K562 (cell line): ENCODE measurements at regions not wholly inside any gene's neighbourhood (a gene's known extent, or its start where the extent isn't known, plus 50 kb on each side); places are given as distances from the start of the nearest gene placed in this dataset.

Source experiments
- ATAC-seq: fragments of 200-7000 bp; cut with Tn5 transposase; 3 replicates; pipeline ENCODE4 v1.9.1; 2020; ENCODE audit warnings: moderate library complexity
- BruUV-seq: library from RNA; stranded (reverse); fragments of 400-500 nt; replicated peaks from 2 replicates; lab custom pipeline; 2021; lab: Mats Ljungman, UMichigan
- CTCF ChIA-PET: fragments of 300-600 bp; formaldehyde crosslinking; extraction: SDS; loops from one replicate; lab custom pipeline; 2021; ENCODE audit warnings: low intra/inter-chr PET ratio; lab: Yijun Ruan, JAX
- POLR2A ChIA-PET: fragments of 300-600, 350-650 bp; sonication (Branson Sonifier 250); formaldehyde crosslinking; extraction: SDS; loops from one replicate; lab custom pipeline; 2021; ENCODE audit warnings: antibody characterized with exemption, inconsistent platforms; lab: Yijun Ruan, JAX
- DNase-seq, 4 experiments: peaks; one replicate each; pipeline versions ENCODE4 v3.0.0 to v3.0.0-alpha.2; 2011 to 2018; ENCODE audit warnings: low spot score in 3 of 4, mixed read lengths in 3 of 4; ENCODE audit errors: extremely low read depth in 1 of 4
- FAIRE-seq: peaks from 2 replicates; lab custom pipeline; 2011; peaks lifted over from hg19 to GRCh38; lab: Jason Lieb, UNC
- H2AFZ ChIP-seq: 2 replicates; pipeline ENCODE4 v1.6.0; 2011; ENCODE audit warnings: low read depth, low read length, control low read depth, inconsistent platforms
- H3K27ac ChIP-seq: fragments of 200-600 bp; 3 replicates; pipeline ENCODE4 v1.8.0; 2011; ENCODE audit warnings: low read depth, mild to moderate bottlenecking, control low read depth, inconsistent platforms, low read length, moderate library complexity, mixed read lengths; ENCODE audit errors: extremely low read depth
- H3K27me3 ChIP-seq, 2 experiments: fragments of 300-600 bp in 1 of 2; 2 replicates in 1 of 2; 3 replicates in 1 of 2; pipeline versions ENCODE4 v1.6.0 to v1.8.0; 2011; ENCODE audit warnings: inconsistent platforms in 2 of 2, low read length in 2 of 2, mild to moderate bottlenecking in 1 of 2, mixed read lengths in 1 of 2, moderate library complexity in 1 of 2; ENCODE audit not compliant: control insufficient read depth in 2 of 2, insufficient read depth in 2 of 2
- H3K36me3 ChIP-seq: fragments of 300-600 bp; 3 replicates; pipeline ENCODE4 v1.8.0; 2011; ENCODE audit warnings: mild to moderate bottlenecking, low read length, inconsistent platforms; ENCODE audit not compliant: control insufficient read depth, insufficient read depth
- H3K4me1 ChIP-seq, 2 experiments: fragments of 200-600 bp in 1 of 2; replicated peaks in 1 of 2; 2 replicates in 1 of 2; 3 replicates in 1 of 2; pipeline versions ENCODE4 v1.5.1 to v1.8.0; 2011; ENCODE audit warnings: inconsistent platforms in 2 of 2, low read length in 2 of 2, mild to moderate bottlenecking in 1 of 2, mixed read lengths in 1 of 2, moderate library complexity in 1 of 2; ENCODE audit not compliant: control insufficient read depth in 2 of 2, insufficient read depth in 2 of 2
- H3K4me2 ChIP-seq: 2 replicates; pipeline ENCODE4 v1.6.1; 2011; ENCODE audit warnings: low read length, control low read depth, inconsistent platforms, mixed read lengths; ENCODE audit not compliant: insufficient read depth
- H3K4me3 ChIP-seq: fragments of 200-600 bp; sonication (generic), shearing (Covaris generic); 2 replicates; pipeline ENCODE4 v1.5.1; 2016; ENCODE audit warnings: control low read depth, inconsistent platforms
- H3K79me2 ChIP-seq: fragments of 200-600 bp; 3 replicates; pipeline ENCODE4 v1.8.0; 2011; ENCODE audit warnings: low read length, inconsistent platforms; ENCODE audit not compliant: control insufficient read depth, insufficient read depth
- H3K9ac ChIP-seq, 2 experiments: 2 replicates each; pipeline versions ENCODE4 v1.6.0 to v1.6.1; 2011; ENCODE audit warnings: low read depth in 2 of 2, low read length in 2 of 2, control low read depth in 1 of 2, inconsistent platforms in 1 of 2, mild to moderate bottlenecking in 1 of 2, mixed read lengths in 1 of 2; ENCODE audit not compliant: insufficient read depth in 1 of 2
- H3K9me1 ChIP-seq: one replicate; pipeline ENCODE4 v1.6.0; 2011; ENCODE audit warnings: inconsistent platforms, mild to moderate bottlenecking, low read length, moderate library complexity; ENCODE audit not compliant: control insufficient read depth, insufficient read depth
- H3K9me3 ChIP-seq: replicated peaks from 2 replicates; pipeline ENCODE4 v1.5.1; 2011; ENCODE audit warnings: low read depth, low read length, inconsistent platforms; ENCODE audit not compliant: control insufficient read depth, insufficient read depth
- H4K20me1 ChIP-seq: replicated peaks from 2 replicates; pipeline ENCODE4 v1.6.1; 2011; ENCODE audit warnings: low read length, inconsistent platforms, mixed read lengths; ENCODE audit not compliant: control insufficient read depth, insufficient read depth
- ARID1B ChIP-seq: fragments of 450-650 bp; IDR thresholded peaks from 2 replicates; pipeline ENCODE4 v1.6.1; 2016; ENCODE audit warnings: antibody characterized with exemption, mild to moderate bottlenecking, inconsistent platforms
- BRF1 ChIP-seq: IDR thresholded peaks from 3 replicates; pipeline ENCODE4 v1.6.1; 2011; ENCODE audit warnings: borderline replicate concordance, mild to moderate bottlenecking; ENCODE audit not compliant: insufficient read length; ENCODE audit errors: extremely low read depth
- CEBPZ ChIP-seq: fragments of 150-350 bp; IDR thresholded peaks from 2 replicates; pipeline ENCODE4 v1.6.1; 2014; ENCODE audit warnings: low read depth, mild to moderate bottlenecking, low read length, borderline replicate concordance
- CSDE1 ChIP-seq, 2 experiments: fragments of 450-650 bp; IDR thresholded peaks; 2 replicates each; pipeline ENCODE4 v1.6.1; 2016; ENCODE audit warnings: mild to moderate bottlenecking in 1 of 2
- HDAC1 ChIP-seq, 2 experiments: fragments of 450-650 bp; IDR thresholded peaks; 2 replicates each; pipeline ENCODE4 v1.6.1; 2016 to 2017; ENCODE audit warnings: inconsistent platforms in 1 of 2, mild to moderate bottlenecking in 1 of 2, moderate library complexity in 1 of 2
- IRF1 ChIP-seq: sonication (generic); formaldehyde crosslinking; IDR thresholded peaks from 2 replicates; pipeline ENCODE4 v1.8.0; 2022; ENCODE audit warnings: missing genetic modification reagents, mild to moderate bottlenecking, borderline replicate concordance
- MAX ChIP-seq: sonication (generic); formaldehyde crosslinking; IDR thresholded peaks from 2 replicates; pipeline ENCODE4 v1.9.0; 2022; ENCODE audit warnings: mild to moderate bottlenecking, missing genetic modification reagents
- MCM7 ChIP-seq, 2 experiments: fragments of 450-650 bp; IDR thresholded peaks; 2 replicates each; pipeline ENCODE4 v1.6.1; 2016 to 2018
- NFE2 ChIP-seq: IDR thresholded peaks from 2 replicates; pipeline ENCODE4 v1.6.1; 2014; ENCODE audit warnings: antibody characterized with exemption, low read depth
- NR4A1 ChIP-seq, 2 experiments: fragments of 250-450 bp in 1 of 2; fragments of 450-650 bp in 1 of 2; sonication (Bioruptor Pico) in 1 of 2; IDR thresholded peaks; 2 replicates each; pipeline versions ENCODE4 v1.4.0 to v1.6.1; 2016 to 2020; ENCODE audit warnings: mild to moderate bottlenecking in 2 of 2, missing compliant biosample characterization in 1 of 2, missing genetic modification characterization in 1 of 2, moderate library complexity in 1 of 2
- ZFP30 ChIP-seq: fragments of 250-450 bp; sonication (Bioruptor Pico); IDR thresholded peaks from 2 replicates; pipeline ENCODE4 v1.8.0; 2022; ENCODE audit warnings: moderate library complexity, mild to moderate bottlenecking, inconsistent platforms, borderline replicate concordance
- ZNF518B ChIP-seq: fragments of 250-450 bp; sonication (Bioruptor Pico); IDR thresholded peaks from 2 replicates; pipeline ENCODE4 v1.5.0; 2021; ENCODE audit warnings: mild to moderate bottlenecking, moderate library complexity
- ZNF79 ChIP-seq: fragments of 250-450 bp; sonication (Bioruptor Pico); IDR thresholded peaks from 2 replicates; pipeline ENCODE4 v1.4.0; 2020; ENCODE audit warnings: low read depth, mild to moderate bottlenecking, moderate library complexity
- WGBS: fragments of 100-300 bp; shearing (Covaris generic); methylation state at CpG from one replicate; pipeline ENCODE4 v1.1.6; 2016; ENCODE audit warnings: low coverage, mixed read lengths; ENCODE audit not compliant: insufficient coverage; ENCODE audit errors: missing lambda C conversion rate; 5-methylcytosine and 5-hydroxymethylcytosine counted together
- in situ Hi-C: fragments of 300-500 bp; cut with MboI; formaldehyde crosslinking; loops from 4 replicates; pipeline ENCODE4 v1.15.0; 2018; ENCODE audit warnings: inconsistent platforms, mixed read lengths
- intact Hi-C: fragments of 100-400 bp; cut with micrococcal nuclease; formaldehyde crosslinking; loops from 2 replicates; pipeline ENCODE4 v1.14.2; 2022

GRCh38 chr9:116051528-116051927 lies 102.1 kb upstream of the PAPPA start:
- intact Hi-C loops, result no loop called here

More at GRCh38 chr9:116051528-116051927, 102.1 kb upstream of the PAPPA start:
- DNase-seq (no peak), ATAC-seq (no peak), FAIRE-seq (no peak)
- in situ Hi-C loops, result no loop called here
- no peak overlapping the region for H3K4me2 ChIP-seq
- H3K79me2 ChIP-seq, result no peaks in the 10 kb centered on the region
- no peaks in the 10 kb centered on the region for H3K27me3 ChIP-seq
- no peak for TF ChIP-seq MCM7 (IDR thresholded peaks at IDR 0.05)
- no peak for TF ChIP-seq CEBPZ
- no peak for TF ChIP-seq NFE2
- no peak for TF ChIP-seq BRF1
- TF ChIP-seq ZNF79 (CRISPR knock-in tag), result no peak
- TF ChIP-seq IRF1 (CRISPR knock-in tag), result no peak
- no peak for TF ChIP-seq ZNF518B (CRISPR knock-in tag)
- no peak for TF ChIP-seq NR4A1 (CRISPR knock-in tag; IDR thresholded peaks at IDR 0.05)
- TF ChIP-seq NR4A1 (tag; IDR thresholded peaks at IDR 0.05), result no peak
- no peak for TF ChIP-seq ZFP30 (CRISPR knock-in tag)
- TF ChIP-seq MAX (CRISPR knock-in tag), result no peak
- TF ChIP-seq CSDE1 (IDR thresholded peaks at IDR 0.05), result no peak
- TF ChIP-seq ARID1B, result no peak
- TF ChIP-seq HDAC1 (IDR thresholded peaks at IDR 0.05), result no peak
- H3K4me3 ChIP-seq, result no peak overlapping the region
- H3K36me3 ChIP-seq, result no peaks in the 10 kb centered on the region
- H4K20me1 ChIP-seq, result no peaks in the 10 kb centered on the region
- no peak overlapping the region for H3K9ac ChIP-seq
- no peak overlapping the region for H2AFZ ChIP-seq
- POLR2A ChIA-PET, result no interaction called here
- CTCF ChIA-PET, result no interaction called here
- no peak overlapping the region for H3K27ac ChIP-seq
- H3K9me1 ChIP-seq, result no peaks in the 10 kb centered on the region
- BruUV-seq, result no TSS peak
- H3K4me1 ChIP-seq, result no peaks in the 10 kb centered on the region
- 3% methylated on average over 2 of the region's 2 CpGs for WGBS
- no peaks in the 10 kb centered on the region for H3K9me3 ChIP-seq
